ENCODE measurements at regions not wholly inside any gene's neighbourhood (a gene's known extent, or its start where the extent isn't known, plus 50 kb on each side); places are given as distances from the start of the nearest gene placed in this dataset.

- no peak for DNase-seq
These were observed 503.4 kb downstream of the PLXNA4 start for GRCh38 chr7:132072873-132073272.

GRCh38 chr7:132072165-132072564 lies 504.1 kb downstream of the PLXNA4 start:
- DNase-seq, result no peak

GRCh38 chr7:132069306-132069705 lies 507.0 kb downstream of the PLXNA4 start:
- no peak for DNase-seq

- no peak for DNase-seq
These were observed 509.5 kb downstream of the PLXNA4 start for GRCh38 chr7:132066761-132067171.

- DNase-seq, result no peak
These were observed 509.7 kb upstream of the PODXL start for GRCh38 chr7:132065989-132066603.

- DNase-seq, result no peak
These were observed 509.0 kb upstream of the PODXL start for GRCh38 chr7:132065193-132065988.

GRCh38 chr7:132063800-132064199 lies 507.4 kb upstream of the PODXL start:
- DNase-seq, result no peak

GRCh38 chr7:132061937-132062336 lies 505.5 kb upstream of the PODXL start:
- DNase-seq, result no peak

- no peak for DNase-seq
These were observed 502.7 kb upstream of the PODXL start for GRCh38 chr7:132059141-132059540.

- DNase-seq, result no peak
These were observed 499.1 kb upstream of the PODXL start for GRCh38 chr7:132055336-132056120.

GRCh38 chr7:132053871-132054270 lies 497.4 kb upstream of the PODXL start:
- DNase-seq, result no peak

GRCh38 chr7:132051311-132051710 lies 494.9 kb upstream of the PODXL start:
- DNase-seq, result no peak

GRCh38 chr7:132049462-132050304 lies 493.3 kb upstream of the PODXL start:
- DNase-seq, result no peak

GRCh38 chr7:132045481-132045980 lies 489.1 kb upstream of the PODXL start:
- no peak for DNase-seq

- DNase-seq, result no peak
These were observed 488.6 kb upstream of the PODXL start for GRCh38 chr7:132045002-132045401.

- DNase-seq, result no peak
These were observed 487.8 kb upstream of the PODXL start for GRCh38 chr7:132044247-132044646.

GRCh38 chr7:132041108-132041507 lies 484.7 kb upstream of the PODXL start:
- no peak for DNase-seq

GRCh38 chr7:132035517-132036362 lies 479.3 kb upstream of the PODXL start:
- DNase-seq, result no peak

- no peak for DNase-seq
These were observed 478.5 kb upstream of the PODXL start for GRCh38 chr7:132034748-132035416.

- no peak for DNase-seq
These were observed 474.5 kb upstream of the PODXL start for GRCh38 chr7:132030883-132031282.

- no peak for DNase-seq
These were observed 473.7 kb upstream of the PODXL start for GRCh38 chr7:132030086-132030568.
